Endothelial cell of umbilical vein (primary cell): ENCODE measurements at regions not wholly inside any gene's neighbourhood (a gene's known extent, or its start where the extent isn't known, plus 50 kb on each side); places are given as distances from the start of the nearest gene placed in this dataset.

ENCODE experiments used
- CTCF ChIP-seq, 2 donors: IDR thresholded peaks; 1 replicate in 1 of 2; 2 replicates in 1 of 2; pipeline ENCODE4 v1.5.1; 2011; ENCODE audit warnings: low read length in 2 of 2, mild to moderate bottlenecking in 2 of 2, moderate library complexity in 2 of 2, control low read depth in 1 of 2, inconsistent platforms in 1 of 2, low read depth in 1 of 2; ENCODE audit not compliant: insufficient read depth in 1 of 2; ENCODE audit errors: extremely low read depth in 1 of 2
- POLR2A ChIP-seq: IDR thresholded peaks from 2 replicates; pipeline ENCODE4 v1.6.1; 2012; ENCODE audit warnings: low read depth, mild to moderate bottlenecking, control low read depth, low read length
- POLR2AphosphoS5 ChIP-seq: IDR thresholded peaks from 2 replicates; pipeline ENCODE4 v1.6.1; 2012; ENCODE audit warnings: low read depth, mild to moderate bottlenecking, control low read depth, low read length, moderate library complexity; ENCODE audit not compliant: insufficient read depth

GRCh38 chr11:92504534-92504933, 279.9 kb downstream of the FAT3 start:
- TF ChIP-seq CTCF (IDR thresholded peaks at IDR 0.05; ENCODE audit: extremely low read depth in 1 of 2, insufficient read depth in 1 of 2, low read depth in 1 of 2, low read length in 2 of 2) = no peak
- no peak for TF ChIP-seq POLR2AphosphoS5
- TF ChIP-seq POLR2A = no peak
